K562 (cell line): ENCODE measurements at regions not wholly inside any gene's neighbourhood (a gene's known extent, or its start where the extent isn't known, plus 50 kb on each side); places are given as distances from the start of the nearest gene placed in this dataset.

Experiments used
- ATAC-seq: fragments of 200-7000 bp; cut with Tn5 transposase; 3 replicates; pipeline ENCODE4 v1.9.1; 2020; ENCODE audit warnings: moderate library complexity
- BruUV-seq: library from RNA; stranded (reverse); fragments of 400-500 nt; replicated peaks from 2 replicates; lab custom pipeline; 2021; lab: Mats Ljungman, UMichigan
- CTCF ChIA-PET: fragments of 300-600 bp; formaldehyde crosslinking; extraction: SDS; loops from one replicate; lab custom pipeline; 2021; ENCODE audit warnings: low intra/inter-chr PET ratio; lab: Yijun Ruan, JAX
- POLR2A ChIA-PET: fragments of 300-600, 350-650 bp; sonication (Branson Sonifier 250); formaldehyde crosslinking; extraction: SDS; loops from one replicate; lab custom pipeline; 2021; ENCODE audit warnings: antibody characterized with exemption, inconsistent platforms; lab: Yijun Ruan, JAX
- DNase-seq, 4 experiments: peaks; one replicate each; pipeline versions ENCODE4 v3.0.0 to v3.0.0-alpha.2; 2011 to 2018; ENCODE audit warnings: low spot score in 3 of 4, mixed read lengths in 3 of 4; ENCODE audit errors: extremely low read depth in 1 of 4
- FAIRE-seq: peaks from 2 replicates; lab custom pipeline; 2011; peaks lifted over from hg19 to GRCh38; lab: Jason Lieb, UNC
- H2AFZ ChIP-seq: 2 replicates; pipeline ENCODE4 v1.6.0; 2011; ENCODE audit warnings: low read depth, low read length, control low read depth, inconsistent platforms
- H3K27ac ChIP-seq: fragments of 200-600 bp; 3 replicates; pipeline ENCODE4 v1.8.0; 2011; ENCODE audit warnings: low read depth, mild to moderate bottlenecking, control low read depth, inconsistent platforms, low read length, moderate library complexity, mixed read lengths; ENCODE audit errors: extremely low read depth
- H3K27me3 ChIP-seq, 2 experiments: fragments of 300-600 bp in 1 of 2; 2 replicates in 1 of 2; 3 replicates in 1 of 2; pipeline versions ENCODE4 v1.6.0 to v1.8.0; 2011; ENCODE audit warnings: inconsistent platforms in 2 of 2, low read length in 2 of 2, mild to moderate bottlenecking in 1 of 2, mixed read lengths in 1 of 2, moderate library complexity in 1 of 2; ENCODE audit not compliant: control insufficient read depth in 2 of 2, insufficient read depth in 2 of 2
- H3K36me3 ChIP-seq: fragments of 300-600 bp; 3 replicates; pipeline ENCODE4 v1.8.0; 2011; ENCODE audit warnings: mild to moderate bottlenecking, low read length, inconsistent platforms; ENCODE audit not compliant: control insufficient read depth, insufficient read depth
- H3K4me1 ChIP-seq, 2 experiments: fragments of 200-600 bp in 1 of 2; replicated peaks in 1 of 2; 2 replicates in 1 of 2; 3 replicates in 1 of 2; pipeline versions ENCODE4 v1.5.1 to v1.8.0; 2011; ENCODE audit warnings: inconsistent platforms in 2 of 2, low read length in 2 of 2, mild to moderate bottlenecking in 1 of 2, mixed read lengths in 1 of 2, moderate library complexity in 1 of 2; ENCODE audit not compliant: control insufficient read depth in 2 of 2, insufficient read depth in 2 of 2
- H3K4me2 ChIP-seq: 2 replicates; pipeline ENCODE4 v1.6.1; 2011; ENCODE audit warnings: low read length, control low read depth, inconsistent platforms, mixed read lengths; ENCODE audit not compliant: insufficient read depth
- H3K4me3 ChIP-seq: fragments of 200-600 bp; sonication (generic), shearing (Covaris generic); 2 replicates; pipeline ENCODE4 v1.5.1; 2016; ENCODE audit warnings: control low read depth, inconsistent platforms
- H3K79me2 ChIP-seq: fragments of 200-600 bp; 3 replicates; pipeline ENCODE4 v1.8.0; 2011; ENCODE audit warnings: low read length, inconsistent platforms; ENCODE audit not compliant: control insufficient read depth, insufficient read depth
- H3K9ac ChIP-seq, 2 experiments: 2 replicates each; pipeline versions ENCODE4 v1.6.0 to v1.6.1; 2011; ENCODE audit warnings: low read depth in 2 of 2, low read length in 2 of 2, control low read depth in 1 of 2, inconsistent platforms in 1 of 2, mild to moderate bottlenecking in 1 of 2, mixed read lengths in 1 of 2; ENCODE audit not compliant: insufficient read depth in 1 of 2
- H3K9me1 ChIP-seq: one replicate; pipeline ENCODE4 v1.6.0; 2011; ENCODE audit warnings: inconsistent platforms, mild to moderate bottlenecking, low read length, moderate library complexity; ENCODE audit not compliant: control insufficient read depth, insufficient read depth
- H3K9me3 ChIP-seq: replicated peaks from 2 replicates; pipeline ENCODE4 v1.5.1; 2011; ENCODE audit warnings: low read depth, low read length, inconsistent platforms; ENCODE audit not compliant: control insufficient read depth, insufficient read depth
- H4K20me1 ChIP-seq: replicated peaks from 2 replicates; pipeline ENCODE4 v1.6.1; 2011; ENCODE audit warnings: low read length, inconsistent platforms, mixed read lengths; ENCODE audit not compliant: control insufficient read depth, insufficient read depth
- BCL6 ChIP-seq: fragments of 250-450 bp; sonication (Bioruptor Pico); IDR thresholded peaks from 2 replicates; pipeline ENCODE4 v1.4.0; 2020
- CBX1 ChIP-seq: sonication (generic); IDR thresholded peaks from 2 replicates; pipeline ENCODE4 v1.6.1; 2016; ENCODE audit warnings: antibody characterized with exemption, low read depth, mild to moderate bottlenecking
- CHD4 ChIP-seq: fragments of 200-600 bp; sonication (generic); IDR thresholded peaks from 3 replicates; pipeline ENCODE4 v1.6.1; 2012; ENCODE audit warnings: low read depth, mild to moderate bottlenecking, mixed read lengths, low read length, inconsistent platforms; ENCODE audit not compliant: insufficient read depth, insufficient replicate concordance, poor library complexity, severe bottlenecking
- EWSR1 ChIP-seq: fragments of 450-650 bp; IDR thresholded peaks from 2 replicates; pipeline ENCODE4 v1.6.1; 2018; ENCODE audit warnings: borderline replicate concordance, mild to moderate bottlenecking, low read depth, moderate library complexity; ENCODE audit not compliant: partially characterized antibody
- KLF13 ChIP-seq: fragments of 450-650 bp; IDR thresholded peaks from 2 replicates; pipeline ENCODE4 v1.6.1; 2016; ENCODE audit warnings: missing genetic modification characterization, low read depth, mild to moderate bottlenecking, missing compliant biosample characterization, moderate library complexity, borderline replicate concordance
- NR0B1 ChIP-seq: fragments of 450-650 bp; IDR thresholded peaks from one replicate; pipeline ENCODE4 v1.6.1; 2018; ENCODE audit warnings: mild to moderate bottlenecking, moderate library complexity; ENCODE audit not compliant: partially characterized antibody
- POLR3G ChIP-seq: IDR thresholded peaks from 2 replicates; pipeline ENCODE4 v1.6.1; 2011; ENCODE audit not compliant: insufficient read length, insufficient replicate concordance; ENCODE audit errors: extremely low read depth
- TCF3 ChIP-seq: sonication (generic); formaldehyde crosslinking; IDR thresholded peaks from 2 replicates; pipeline ENCODE4 v1.4.0; 2020; ENCODE audit warnings: mild to moderate bottlenecking, missing genetic modification reagents
- ZNF707 ChIP-seq: fragments of 250-450 bp; sonication (Bioruptor Pico); conservative IDR thresholded peaks from 2 replicates; pipeline ENCODE4 v1.8.0; 2022; ENCODE audit warnings: inconsistent platforms, mild to moderate bottlenecking, moderate library complexity
- WGBS: fragments of 100-300 bp; shearing (Covaris generic); methylation state at CpG from one replicate; pipeline ENCODE4 v1.1.6; 2016; ENCODE audit warnings: low coverage, mixed read lengths; ENCODE audit not compliant: insufficient coverage; ENCODE audit errors: missing lambda C conversion rate; 5-methylcytosine and 5-hydroxymethylcytosine counted together
- in situ Hi-C: fragments of 300-500 bp; cut with MboI; formaldehyde crosslinking; loops from 4 replicates; pipeline ENCODE4 v1.15.0; 2018; ENCODE audit warnings: inconsistent platforms, mixed read lengths
- intact Hi-C: fragments of 100-400 bp; cut with micrococcal nuclease; formaldehyde crosslinking; loops from 2 replicates; pipeline ENCODE4 v1.14.2; 2022
- TF ChIP-seq, protein P1 (sequence below): fragments of 200-600 bp; sonication (generic); IDR thresholded peaks from one replicate; pipeline ENCODE4 v1.6.1; 2012; ENCODE audit warnings: mild to moderate bottlenecking, low read depth, low read length, inconsistent platforms

GRCh38 chr21:23638131-23638695 lies 1969.1 kb downstream of the MRPL39 start:
- H3K9me1 ChIP-seq = no peaks in the 10 kb centered on the region
- FAIRE-seq (no peak), DNase-seq (no peak)
- TF ChIP-seq ZNF707 = no peak
- TF ChIP-seq, protein P1, sequence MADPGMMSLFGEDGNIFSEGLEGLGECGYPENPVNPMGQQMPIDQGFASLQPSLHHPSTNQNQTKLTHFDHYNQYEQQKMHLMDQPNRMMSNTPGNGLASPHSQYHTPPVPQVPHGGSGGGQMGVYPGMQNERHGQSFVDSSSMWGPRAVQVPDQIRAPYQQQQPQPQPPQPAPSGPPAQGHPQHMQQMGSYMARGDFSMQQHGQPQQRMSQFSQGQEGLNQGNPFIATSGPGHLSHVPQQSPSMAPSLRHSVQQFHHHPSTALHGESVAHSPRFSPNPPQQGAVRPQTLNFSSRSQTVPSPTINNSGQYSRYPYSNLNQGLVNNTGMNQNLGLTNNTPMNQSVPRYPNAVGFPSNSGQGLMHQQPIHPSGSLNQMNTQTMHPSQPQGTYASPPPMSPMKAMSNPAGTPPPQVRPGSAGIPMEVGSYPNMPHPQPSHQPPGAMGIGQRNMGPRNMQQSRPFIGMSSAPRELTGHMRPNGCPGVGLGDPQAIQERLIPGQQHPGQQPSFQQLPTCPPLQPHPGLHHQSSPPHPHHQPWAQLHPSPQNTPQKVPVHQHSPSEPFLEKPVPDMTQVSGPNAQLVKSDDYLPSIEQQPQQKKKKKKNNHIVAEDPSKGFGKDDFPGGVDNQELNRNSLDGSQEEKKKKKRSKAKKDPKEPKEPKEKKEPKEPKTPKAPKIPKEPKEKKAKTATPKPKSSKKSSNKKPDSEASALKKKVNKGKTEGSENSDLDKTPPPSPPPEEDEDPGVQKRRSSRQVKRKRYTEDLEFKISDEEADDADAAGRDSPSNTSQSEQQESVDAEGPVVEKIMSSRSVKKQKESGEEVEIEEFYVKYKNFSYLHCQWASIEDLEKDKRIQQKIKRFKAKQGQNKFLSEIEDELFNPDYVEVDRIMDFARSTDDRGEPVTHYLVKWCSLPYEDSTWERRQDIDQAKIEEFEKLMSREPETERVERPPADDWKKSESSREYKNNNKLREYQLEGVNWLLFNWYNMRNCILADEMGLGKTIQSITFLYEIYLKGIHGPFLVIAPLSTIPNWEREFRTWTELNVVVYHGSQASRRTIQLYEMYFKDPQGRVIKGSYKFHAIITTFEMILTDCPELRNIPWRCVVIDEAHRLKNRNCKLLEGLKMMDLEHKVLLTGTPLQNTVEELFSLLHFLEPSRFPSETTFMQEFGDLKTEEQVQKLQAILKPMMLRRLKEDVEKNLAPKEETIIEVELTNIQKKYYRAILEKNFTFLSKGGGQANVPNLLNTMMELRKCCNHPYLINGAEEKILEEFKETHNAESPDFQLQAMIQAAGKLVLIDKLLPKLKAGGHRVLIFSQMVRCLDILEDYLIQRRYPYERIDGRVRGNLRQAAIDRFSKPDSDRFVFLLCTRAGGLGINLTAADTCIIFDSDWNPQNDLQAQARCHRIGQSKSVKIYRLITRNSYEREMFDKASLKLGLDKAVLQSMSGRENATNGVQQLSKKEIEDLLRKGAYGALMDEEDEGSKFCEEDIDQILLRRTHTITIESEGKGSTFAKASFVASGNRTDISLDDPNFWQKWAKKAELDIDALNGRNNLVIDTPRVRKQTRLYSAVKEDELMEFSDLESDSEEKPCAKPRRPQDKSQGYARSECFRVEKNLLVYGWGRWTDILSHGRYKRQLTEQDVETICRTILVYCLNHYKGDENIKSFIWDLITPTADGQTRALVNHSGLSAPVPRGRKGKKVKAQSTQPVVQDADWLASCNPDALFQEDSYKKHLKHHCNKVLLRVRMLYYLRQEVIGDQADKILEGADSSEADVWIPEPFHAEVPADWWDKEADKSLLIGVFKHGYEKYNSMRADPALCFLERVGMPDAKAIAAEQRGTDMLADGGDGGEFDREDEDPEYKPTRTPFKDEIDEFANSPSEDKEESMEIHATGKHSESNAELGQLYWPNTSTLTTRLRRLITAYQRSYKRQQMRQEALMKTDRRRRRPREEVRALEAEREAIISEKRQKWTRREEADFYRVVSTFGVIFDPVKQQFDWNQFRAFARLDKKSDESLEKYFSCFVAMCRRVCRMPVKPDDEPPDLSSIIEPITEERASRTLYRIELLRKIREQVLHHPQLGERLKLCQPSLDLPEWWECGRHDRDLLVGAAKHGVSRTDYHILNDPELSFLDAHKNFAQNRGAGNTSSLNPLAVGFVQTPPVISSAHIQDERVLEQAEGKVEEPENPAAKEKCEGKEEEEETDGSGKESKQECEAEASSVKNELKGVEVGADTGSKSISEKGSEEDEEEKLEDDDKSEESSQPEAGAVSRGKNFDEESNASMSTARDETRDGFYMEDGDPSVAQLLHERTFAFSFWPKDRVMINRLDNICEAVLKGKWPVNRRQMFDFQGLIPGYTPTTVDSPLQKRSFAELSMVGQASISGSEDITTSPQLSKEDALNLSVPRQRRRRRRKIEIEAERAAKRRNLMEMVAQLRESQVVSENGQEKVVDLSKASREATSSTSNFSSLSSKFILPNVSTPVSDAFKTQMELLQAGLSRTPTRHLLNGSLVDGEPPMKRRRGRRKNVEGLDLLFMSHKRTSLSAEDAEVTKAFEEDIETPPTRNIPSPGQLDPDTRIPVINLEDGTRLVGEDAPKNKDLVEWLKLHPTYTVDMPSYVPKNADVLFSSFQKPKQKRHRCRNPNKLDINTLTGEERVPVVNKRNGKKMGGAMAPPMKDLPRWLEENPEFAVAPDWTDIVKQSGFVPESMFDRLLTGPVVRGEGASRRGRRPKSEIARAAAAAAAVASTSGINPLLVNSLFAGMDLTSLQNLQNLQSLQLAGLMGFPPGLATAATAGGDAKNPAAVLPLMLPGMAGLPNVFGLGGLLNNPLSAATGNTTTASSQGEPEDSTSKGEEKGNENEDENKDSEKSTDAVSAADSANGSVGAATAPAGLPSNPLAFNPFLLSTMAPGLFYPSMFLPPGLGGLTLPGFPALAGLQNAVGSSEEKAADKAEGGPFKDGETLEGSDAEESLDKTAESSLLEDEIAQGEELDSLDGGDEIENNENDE = no peak
- TF ChIP-seq KLF13 = no peak
- no peak for TF ChIP-seq NR0B1
- no peak for TF ChIP-seq TCF3 (CRISPR knock-in tag)
- no peak for TF ChIP-seq CHD4
- no peak for TF ChIP-seq BCL6 (CRISPR knock-in tag)
- TF ChIP-seq CBX1 = no peak
- TF ChIP-seq POLR3G = no peak
- TF ChIP-seq EWSR1 = no peak

More at GRCh38 chr21:23638131-23638695, 1969.1 kb downstream of the MRPL39 start:
- Histone ChIP-seq H3K27me3 (no peaks in the 10 kb centered on the region), H3K4me2 (no peak overlapping the region), H3K9ac (no peak overlapping the region), H3K4me1 (no peaks in the 10 kb centered on the region), H2AFZ (no peak overlapping the region), H3K27ac (no peak overlapping the region), H4K20me1 (no peaks in the 10 kb centered on the region), H3K4me3 (no peak overlapping the region), H3K79me2 (no peaks in the 10 kb centered on the region), H3K36me3 (no peaks in the 10 kb centered on the region), H3K9me3 (no peaks in the 10 kb centered on the region)
- 5% methylated on average over 1 of the region's 1 CpG for WGBS
- in situ Hi-C loops (no loop called here), intact Hi-C loops (no loop called here)
- ChIA-PET CTCF (no interaction called here), POLR2A (interaction anchor here (0.6 kb wide), 1 partner anchor 14 kb away, joined by 3 read pairs; no protein-coding TSS in a partner anchor)
- no peak for ATAC-seq
- BruUV-seq = no TSS peak
